Hepatic stellate cell (primary cell): ENCODE measurements at regions not wholly inside any gene's neighbourhood (a gene's known extent, or its start where the extent isn't known, plus 50 kb on each side); places are given as distances from the start of the nearest gene placed in this dataset.

ENCODE experiments used
- DNase-seq: peaks from one replicate; pipeline ENCODE4 v3.0.0; 2011; ENCODE audit warnings: low spot score

- no peak for DNase-seq
Observed at GRCh38 chr7:138257459-138258196, 181.4 kb downstream of the AKR1D1 start.

GRCh38 chr7:138258197-138258559 is 181.9 kb downstream of the AKR1D1 start:
- DNase-seq = no peak

- DNase-seq = no peak
Observed at GRCh38 chr7:138259675-138260074, 183.4 kb downstream of the AKR1D1 start.

- DNase-seq = no peak
Observed at GRCh38 chr7:138267934-138268333, 191.7 kb downstream of the AKR1D1 start.

- DNase-seq = no peak
Observed at GRCh38 chr7:138276891-138277290, 183.2 kb upstream of the TRIM24 start.

- DNase-seq = no peak
Observed at GRCh38 chr7:138278601-138279000, 181.5 kb upstream of the TRIM24 start.

- no peak for DNase-seq
Observed at GRCh38 chr7:138282997-138283396, 177.1 kb upstream of the TRIM24 start.

- DNase-seq = no peak
Observed at GRCh38 chr7:138285129-138285528, 174.9 kb upstream of the TRIM24 start.

- DNase-seq = no peak
Observed at GRCh38 chr7:138286846-138287245, 173.2 kb upstream of the TRIM24 start.

- no peak for DNase-seq
Observed at GRCh38 chr7:138287549-138287948, 172.5 kb upstream of the TRIM24 start.

- DNase-seq = no peak
Observed at GRCh38 chr7:138289082-138289481, 171.0 kb upstream of the TRIM24 start.

- DNase-seq = no peak
Observed at GRCh38 chr7:138289864-138290263, 170.2 kb upstream of the TRIM24 start.

- DNase-seq = no peak
Observed at GRCh38 chr7:138292951-138293350, 167.1 kb upstream of the TRIM24 start.

GRCh38 chr7:138295049-138295637 is 164.9 kb upstream of the TRIM24 start:
- DNase-seq = no peak

- DNase-seq = no peak
Observed at GRCh38 chr7:138297526-138297925, 162.5 kb upstream of the TRIM24 start.

GRCh38 chr7:138299066-138299465 is 161.0 kb upstream of the TRIM24 start:
- DNase-seq = no peak

- DNase-seq = no peak
Observed at GRCh38 chr7:138303230-138304070, 156.6 kb upstream of the TRIM24 start.

- DNase-seq = no peak
Observed at GRCh38 chr7:138304071-138304320, 156.1 kb upstream of the TRIM24 start.

GRCh38 chr7:138307633-138308032 is 152.4 kb upstream of the TRIM24 start:
- no peak for DNase-seq

- DNase-seq = no peak
Observed at GRCh38 chr7:138308136-138308535, 151.9 kb upstream of the TRIM24 start.

GRCh38 chr7:138309186-138309585 is 150.9 kb upstream of the TRIM24 start:
- DNase-seq = no peak

- no peak for DNase-seq
Observed at GRCh38 chr7:138313829-138314178, 146.3 kb upstream of the TRIM24 start.

GRCh38 chr7:138316421-138317043 is 143.5 kb upstream of the TRIM24 start:
- DNase-seq = no peak
